ENCODE measurements at regions not wholly inside any gene's neighbourhood (a gene's known extent, or its start where the extent isn't known, plus 50 kb on each side); places are given as distances from the start of the nearest gene placed in this dataset.
A peak's percentile ranks its signal among the peaks of the same experiment; 100 is the strongest.

- no peak for TF ChIP-seq CTCF (IDR thresholded peaks at IDR 0.05; ENCODE audit: borderline replicate concordance, control extremely low read depth, extremely low read depth, insufficient read depth, missing control alignments)
- in situ Hi-C loops (cut with MboI; ENCODE audit: low sequenced_read_pairs, unreplicated experiment), result no loop called here
- no peak for DNase-seq (ENCODE audit: low spot score)
Measured at GRCh38 chr12:103140286-103140685, 182.8 kb downstream of the ASCL1 start.

DNA sequence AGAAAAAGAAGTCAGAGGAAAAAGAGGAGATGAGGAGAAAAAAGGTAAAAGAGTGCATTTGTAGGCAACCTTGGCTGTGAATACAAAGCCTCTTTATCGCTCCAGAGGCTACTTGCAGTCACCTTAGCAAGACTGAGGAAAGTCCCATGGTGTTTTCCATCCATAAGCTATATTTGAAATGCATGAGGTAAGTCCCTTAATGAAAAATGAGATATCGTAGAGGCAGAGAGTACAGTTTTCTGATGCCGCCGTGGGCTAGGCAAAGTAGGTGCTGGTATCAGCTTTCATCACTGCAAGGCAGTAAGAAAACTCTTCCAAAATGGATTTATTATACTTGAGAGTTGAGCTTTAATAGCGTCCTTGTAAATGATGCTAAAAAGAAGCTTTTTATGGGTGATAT lies 186.8 kb downstream of the ASCL1 start:
- in situ Hi-C loops (cut with MboI; ENCODE audit: low sequenced_read_pairs, unreplicated experiment), result no loop called here
- TF ChIP-seq CTCF (IDR thresholded peaks at IDR 0.05; ENCODE audit: borderline replicate concordance, control extremely low read depth, extremely low read depth, insufficient read depth, missing control alignments), result no peak
- DNase-seq (ENCODE audit: low spot score), result peak; percentile 9

GRCh38 chr12:103160622-103161021 lies 203.1 kb downstream of the ASCL1 start:
- no peak for DNase-seq (ENCODE audit: low spot score)
- in situ Hi-C loops (cut with MboI; ENCODE audit: low sequenced_read_pairs, unreplicated experiment), result no loop called here
- TF ChIP-seq CTCF (IDR thresholded peaks at IDR 0.05; ENCODE audit: borderline replicate concordance, control extremely low read depth, extremely low read depth, insufficient read depth, missing control alignments), result no peak

DNA sequence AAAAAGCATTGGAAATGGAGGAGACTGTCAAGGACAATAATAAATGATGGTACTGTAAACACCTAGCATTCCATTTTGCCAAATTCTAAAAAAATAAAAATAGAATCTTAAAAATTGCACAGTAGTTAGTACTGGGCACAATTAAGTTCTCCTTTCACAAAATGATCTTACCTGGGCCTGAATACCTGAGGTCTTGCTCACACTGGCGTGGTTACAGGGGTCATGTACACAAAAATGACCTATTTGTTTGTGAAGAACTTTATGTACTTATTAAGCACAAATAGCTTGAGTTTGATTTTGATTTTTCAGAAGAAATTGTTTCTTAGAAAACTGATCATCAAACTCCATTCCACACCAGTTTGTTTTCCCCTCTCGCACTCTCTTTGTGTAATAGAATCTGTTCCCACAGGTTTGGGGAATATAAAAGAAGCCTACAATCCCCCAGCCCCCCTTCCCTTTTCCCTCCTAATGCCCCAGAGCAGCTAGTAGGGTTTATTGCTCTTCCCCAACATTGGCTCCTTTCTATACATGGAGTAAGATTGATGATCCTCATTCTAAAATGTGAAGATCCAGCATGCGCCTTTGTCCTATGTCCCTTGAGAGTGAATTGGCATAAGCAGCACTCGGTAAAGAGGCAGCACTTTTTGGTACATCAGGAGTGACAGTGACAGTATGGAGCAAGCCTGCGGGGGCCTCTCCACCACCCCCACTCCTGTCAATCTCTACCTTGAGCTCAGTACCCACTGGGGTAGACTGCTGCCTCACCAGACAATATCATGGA lies 204.3 kb downstream of the ASCL1 start:
- TF ChIP-seq CTCF (IDR thresholded peaks at IDR 0.05; ENCODE audit: borderline replicate concordance, control extremely low read depth, extremely low read depth, insufficient read depth, missing control alignments), result no peak
- in situ Hi-C loops (cut with MboI; ENCODE audit: low sequenced_read_pairs, unreplicated experiment), result no loop called here
- no peak for DNase-seq (ENCODE audit: low spot score)

GRCh38 chr12:103166949-103167348 lies 209.5 kb downstream of the ASCL1 start:
- in situ Hi-C loops (cut with MboI; ENCODE audit: low sequenced_read_pairs, unreplicated experiment), result no loop called here
- no peak for TF ChIP-seq CTCF (IDR thresholded peaks at IDR 0.05; ENCODE audit: borderline replicate concordance, control extremely low read depth, extremely low read depth, insufficient read depth, missing control alignments)

GRCh38 chr12:103172447-103173112 lies 215.1 kb downstream of the ASCL1 start:
- TF ChIP-seq CTCF (IDR thresholded peaks at IDR 0.05; ENCODE audit: borderline replicate concordance, control extremely low read depth, extremely low read depth, insufficient read depth, missing control alignments), result no peak
- in situ Hi-C loops (cut with MboI; ENCODE audit: low sequenced_read_pairs, unreplicated experiment), result no loop called here
- no peak for DNase-seq (ENCODE audit: low spot score)

More at GRCh38 chr12:103166949-103167348, 209.5 kb downstream of the ASCL1 start:
- no peak for DNase-seq (ENCODE audit: low spot score)

Measured in GM13976 (cell line).